A549 (cell line): ENCODE measurements at regions not wholly inside any gene's neighbourhood (a gene's known extent, or its start where the extent isn't known, plus 50 kb on each side); places are given as distances from the start of the nearest gene placed in this dataset.

Experiments used
- ATAC-seq, 2 experiments: fragments of 200-7000 bp in 1 of 2; fragments of >200 bp in 1 of 2; cut with Nextera tagmentation in 1 of 2; cut with Tn5 transposase in 1 of 2; 3 replicates each; pipeline versions ENCODE4 v1.8.0 to v1.9.1; 2018 to 2020; ENCODE audit warnings: mild to moderate bottlenecking in 1 of 2, moderate library complexity in 1 of 2
- CTCF ChIA-PET: fragments of 300-600 bp; sonication (Branson Sonifier 250); formaldehyde crosslinking; extraction: SDS; loops from one replicate; lab custom pipeline; 2021; ENCODE audit warnings: antibody characterized with exemption, inconsistent platforms; lab: Yijun Ruan, JAX
- POLR2A ChIA-PET: fragments of 350-600 bp; formaldehyde crosslinking; extraction: SDS; loops from one replicate; lab custom pipeline; 2021; ENCODE audit warnings: antibody characterized with exemption, inconsistent platforms; lab: Yijun Ruan, JAX
- DNase-seq, 2 experiments: peaks; one replicate each; pipeline versions ENCODE4 v3.0.0 to v3.0.0-alpha.2; 2011 to 2016; ENCODE audit warnings: low read depth in 1 of 2, low spot score in 1 of 2
- FAIRE-seq: peaks from 2 replicates; lab custom pipeline; 2011; peaks lifted over from hg19 to GRCh38; lab: Jason Lieb, UNC
- H3K27ac ChIP-seq, 2 experiments: fragments of >200 bp; sonication (Bioruptor Twin); formaldehyde crosslinking; 3 replicates each; pipeline ENCODE4 v1.5.1; 2016 to 2017
- H3K4me1 ChIP-seq: fragments of >200 bp; sonication (Bioruptor Twin); formaldehyde crosslinking; 3 replicates; pipeline ENCODE4 v1.6.1; 2016
- H3K4me2 ChIP-seq: fragments of >200 bp; sonication (Bioruptor Twin); formaldehyde crosslinking; 3 replicates; pipeline ENCODE4 v1.6.1; 2016
- H3K4me3 ChIP-seq: fragments of >200 bp; sonication (Bioruptor Twin); formaldehyde crosslinking; 3 replicates; pipeline ENCODE4 v1.5.1; 2016
- H3K9me3 ChIP-seq: fragments of >200 bp; sonication (Bioruptor Twin); formaldehyde crosslinking; 3 replicates; pipeline ENCODE4 v1.6.1; 2016
- CEBPB ChIP-seq, 2 experiments: fragments of >200 bp in 1 of 2; sonication (Bioruptor Twin) in 1 of 2; formaldehyde crosslinking in 1 of 2; IDR thresholded peaks; 2 replicates each; pipeline ENCODE4 v1.6.1; 2012 to 2016
- GATA3 ChIP-seq: IDR thresholded peaks from 2 replicates; pipeline ENCODE4 v1.6.1; 2012; ENCODE audit warnings: borderline replicate concordance
- HOXA7 ChIP-seq: fragments of 250-450 bp; sonication (Bioruptor Pico); IDR thresholded peaks from 2 replicates; pipeline ENCODE4 v1.5.0; 2020; ENCODE audit warnings: mild to moderate bottlenecking, moderate library complexity
- HOXB5 ChIP-seq: fragments of 250-450 bp; sonication (Bioruptor Pico); IDR thresholded peaks from 2 replicates; pipeline ENCODE4 v1.5.0; 2020; ENCODE audit warnings: mild to moderate bottlenecking, moderate library complexity
- JUN ChIP-seq, 2 experiments: fragments of >200 bp; sonication (Bioruptor Twin); formaldehyde crosslinking; IDR thresholded peaks; 2 replicates in 1 of 2; 3 replicates in 1 of 2; pipeline ENCODE4 v1.6.1; 2016 to 2017
- JUNB ChIP-seq: fragments of >200 bp; sonication (Bioruptor Twin); formaldehyde crosslinking; IDR thresholded peaks from 2 replicates; pipeline ENCODE4 v1.6.1; 2016
- MAFK ChIP-seq: fragments of 450-650 bp; IDR thresholded peaks from 2 replicates; pipeline ENCODE4 v1.6.1; 2014; ENCODE audit not compliant: partially characterized antibody
- MAZ ChIP-seq: fragments of 150-350 bp; IDR thresholded peaks from 2 replicates; pipeline ENCODE4 v1.6.1; 2014; ENCODE audit warnings: antibody characterized with exemption, low read depth, low read length, borderline replicate concordance
- MYC ChIP-seq: IDR thresholded peaks from 2 replicates; pipeline ENCODE4 v1.6.1; 2012; ENCODE audit warnings: mild to moderate bottlenecking, inconsistent platforms, low read length, improper control_type of control experiment, borderline replicate concordance
- NR3C1 ChIP-seq: fragments of >200 bp; sonication (Bioruptor Twin); formaldehyde crosslinking; IDR thresholded peaks from 3 replicates; pipeline ENCODE4 v1.6.1; 2017
- PHF8 ChIP-seq: fragments of 200-600 bp; sonication (generic); IDR thresholded peaks from 2 replicates; pipeline ENCODE4 v1.6.1; 2016; ENCODE audit warnings: low read depth, mild to moderate bottlenecking, antibody characterized with exemption, moderate library complexity, borderline replicate concordance
- POLR2A ChIP-seq: IDR thresholded peaks from 2 replicates; pipeline ENCODE4 v1.6.1; 2012; ENCODE audit warnings: mild to moderate bottlenecking, low read length
- SREBF2 ChIP-seq: fragments of 450-650 bp; IDR thresholded peaks from 2 replicates; pipeline ENCODE4 v1.6.1; 2014; ENCODE audit warnings: mild to moderate bottlenecking, moderate library complexity
- TP53 ChIP-seq: fragments of 250-450 bp; sonication (Bioruptor Pico); IDR thresholded peaks from 2 replicates; pipeline ENCODE4 v1.5.0; 2021; ENCODE audit warnings: mild to moderate bottlenecking, moderate library complexity
- ZC3H11A ChIP-seq: fragments of 450-650 bp; IDR thresholded peaks from 2 replicates; pipeline ENCODE4 v1.6.1; 2014; ENCODE audit warnings: antibody characterized with exemption, mild to moderate bottlenecking
- ZFP36 ChIP-seq: fragments of 450-650 bp; IDR thresholded peaks from 2 replicates; pipeline ENCODE4 v1.6.1; 2014; ENCODE audit warnings: borderline replicate concordance; ENCODE audit not compliant: partially characterized antibody
- ZNF302 ChIP-seq: fragments of 250-450 bp; sonication (Bioruptor Pico); IDR thresholded peaks from 2 replicates; pipeline ENCODE4 v1.9.0; 2021; ENCODE audit warnings: inconsistent platforms, mild to moderate bottlenecking, moderate library complexity
- ZSCAN20 ChIP-seq: fragments of 250-450 bp; sonication (Bioruptor Pico); IDR thresholded peaks from 2 replicates; pipeline ENCODE4 v1.8.0; 2022; ENCODE audit warnings: mild to moderate bottlenecking, moderate library complexity
- WGBS: methylation state at CpG from one replicate; pipeline ENCODE4 v1.1.6; 2017; ENCODE audit errors: missing lambda C conversion rate; 5-methylcytosine and 5-hydroxymethylcytosine counted together
- TF ChIP-seq, protein P1 (sequence below): fragments of 450-650 bp; IDR thresholded peaks from 2 replicates; pipeline ENCODE4 v1.6.1; 2014; ENCODE audit warnings: antibody characterized with exemption
- TF ChIP-seq, protein P2 (sequence below): IDR thresholded peaks from 2 replicates; pipeline ENCODE4 v1.6.1; 2012
- TF ChIP-seq, protein P3 (sequence below): IDR thresholded peaks from 2 replicates; pipeline ENCODE4 v1.6.1; 2012; ENCODE audit warnings: low read depth, borderline replicate concordance

DNA sequence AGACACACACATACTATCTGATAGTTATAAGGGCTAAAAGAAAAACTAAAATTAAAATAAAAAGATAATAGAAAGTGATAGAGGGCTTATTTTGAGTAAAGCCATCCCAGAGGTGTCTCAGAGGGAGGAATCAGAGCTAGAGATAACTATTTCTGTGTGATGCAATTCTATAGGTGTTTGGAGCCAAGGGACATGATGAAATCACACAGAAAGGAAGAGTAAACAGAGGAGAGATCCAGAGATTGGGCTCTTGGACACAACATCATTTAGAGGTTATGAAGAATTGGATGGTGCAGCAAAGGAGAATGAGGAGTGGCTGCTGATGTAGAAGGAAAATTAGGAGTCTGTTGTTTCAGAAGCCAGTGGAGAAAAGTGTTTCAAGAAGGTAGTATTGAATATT, 393.5 kb downstream of the DIRAS2 start:
- H3K4me1 ChIP-seq: no peaks in the 10 kb centered on the region; the same call in 2 of the 3 replicates
- no peak overlapping the region for H3K4me2 ChIP-seq
- no peak overlapping the region for H3K4me3 ChIP-seq
- ATAC-seq: no peak
- POLR2A ChIA-PET: no interaction called here
- no peak for DNase-seq
- CTCF ChIA-PET: interaction anchor here (1.2 kb wide), 1 partner anchor 23 kb away, joined by 3 read pairs; no protein-coding TSS in a partner anchor
- TF ChIP-seq GATA3: no peak
- TF ChIP-seq POLR2A: no peak
- TF ChIP-seq TP53 (CRISPR knock-in tag): no peak
- no peak for TF ChIP-seq NR3C1
- TF ChIP-seq JUN (IDR thresholded peaks at IDR 0.05): no peak
- TF ChIP-seq MYC: no peak
- TF ChIP-seq CEBPB (IDR thresholded peaks at IDR 0.05): no peak
- TF ChIP-seq ZNF302: no peak
- no peak for TF ChIP-seq SREBF2
- TF ChIP-seq, protein P1, sequence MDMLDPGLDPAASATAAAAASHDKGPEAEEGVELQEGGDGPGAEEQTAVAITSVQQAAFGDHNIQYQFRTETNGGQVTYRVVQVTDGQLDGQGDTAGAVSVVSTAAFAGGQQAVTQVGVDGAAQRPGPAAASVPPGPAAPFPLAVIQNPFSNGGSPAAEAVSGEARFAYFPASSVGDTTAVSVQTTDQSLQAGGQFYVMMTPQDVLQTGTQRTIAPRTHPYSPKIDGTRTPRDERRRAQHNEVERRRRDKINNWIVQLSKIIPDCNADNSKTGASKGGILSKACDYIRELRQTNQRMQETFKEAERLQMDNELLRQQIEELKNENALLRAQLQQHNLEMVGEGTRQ: no peak
- TF ChIP-seq, protein P2, sequence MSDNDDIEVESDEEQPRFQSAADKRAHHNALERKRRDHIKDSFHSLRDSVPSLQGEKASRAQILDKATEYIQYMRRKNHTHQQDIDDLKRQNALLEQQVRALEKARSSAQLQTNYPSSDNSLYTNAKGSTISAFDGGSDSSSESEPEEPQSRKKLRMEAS: no peak
- TF ChIP-seq HOXB5: no peak
- TF ChIP-seq JUNB: no peak
- TF ChIP-seq, protein P3, sequence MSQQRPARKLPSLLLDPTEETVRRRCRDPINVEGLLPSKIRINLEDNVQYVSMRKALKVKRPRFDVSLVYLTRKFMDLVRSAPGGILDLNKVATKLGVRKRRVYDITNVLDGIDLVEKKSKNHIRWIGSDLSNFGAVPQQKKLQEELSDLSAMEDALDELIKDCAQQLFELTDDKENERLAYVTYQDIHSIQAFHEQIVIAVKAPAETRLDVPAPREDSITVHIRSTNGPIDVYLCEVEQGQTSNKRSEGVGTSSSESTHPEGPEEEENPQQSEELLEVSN: no peak
- H3K27ac ChIP-seq: no peak overlapping the region
- no peaks in the 10 kb centered on the region for H3K9me3 ChIP-seq
- FAIRE-seq: no peak

DNA sequence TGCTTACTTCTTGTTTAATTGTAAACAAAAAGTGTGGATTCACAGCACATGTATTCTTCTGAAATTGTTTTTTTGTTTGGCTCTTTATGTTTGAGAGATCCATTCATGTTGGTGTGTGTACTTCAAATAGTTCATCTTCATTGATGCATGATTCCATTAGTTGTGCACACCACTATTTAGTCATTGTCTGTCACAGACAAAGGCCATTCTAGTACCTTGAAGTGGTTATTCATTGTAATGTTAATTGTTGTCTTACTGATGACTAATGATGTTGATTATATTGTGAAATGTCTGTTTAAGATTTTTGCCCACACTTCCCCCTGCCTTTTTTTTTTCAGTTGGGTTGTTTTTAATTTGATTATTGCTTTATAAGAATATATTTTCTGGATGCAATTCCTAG, 391.3 kb downstream of the DIRAS2 start:
- ChIA-PET CTCF (interaction anchor here (0.6 kb wide), 1 partner anchor 1476 kb away, joined by 3 read pairs; no protein-coding TSS in a partner anchor), POLR2A (no interaction called here)
- TF ChIP-seq ZC3H11A (no peak), ZSCAN20 (CRISPR knock-in tag) (no peak), ZNF302 (no peak), MAZ (no peak), HOXA7 (CRISPR knock-in tag) (no peak), MAFK (no peak), ZFP36 (no peak)
- TF ChIP-seq, protein P2: no peak
- no peak overlapping the region for H3K4me2 ChIP-seq
- FAIRE-seq (no peak), ATAC-seq (no peak), DNase-seq (no peak)
- H3K4me3 ChIP-seq: no peak overlapping the region
- no peak overlapping the region for H3K27ac ChIP-seq
- no peaks in the 10 kb centered on the region for H3K9me3 ChIP-seq
- H3K4me1 ChIP-seq: no peaks in the 10 kb centered on the region; the same call in 2 of the 3 replicates

DNA sequence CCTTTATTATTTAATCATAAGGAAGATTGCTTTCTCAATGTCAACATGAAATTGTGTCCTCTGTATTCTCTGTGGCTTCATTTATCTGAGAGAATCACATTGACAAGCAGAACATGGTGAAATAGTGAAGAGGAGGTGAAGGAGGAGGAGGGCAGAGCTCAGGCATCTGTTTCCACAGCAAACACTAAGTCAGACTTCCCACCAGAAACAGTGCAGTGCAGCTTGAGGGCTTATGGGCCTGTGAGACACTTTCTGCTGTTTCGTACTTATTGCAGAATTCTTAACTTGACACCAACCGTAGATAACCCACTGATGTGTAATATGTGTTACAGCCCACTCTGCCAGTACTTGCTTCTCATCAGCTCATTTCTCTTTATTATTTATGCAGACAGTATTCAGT, 386.3 kb downstream of the DIRAS2 start:
- no peak overlapping the region for H3K4me2 ChIP-seq
- H3K27ac ChIP-seq: no peak overlapping the region
- H3K9me3 ChIP-seq: 0 out of 3 replicates have a peak, but pooled peaks cover 6% of the 10 kb centered on the region
- ChIA-PET POLR2A (no interaction called here), CTCF (interaction anchor here (0.6 to 1.1 kb wide), 3 partner anchors 11 to 568 kb away, joined by 3 to 4 read pairs (median 3); no protein-coding TSS in a partner anchor)
- 43% methylated on average over 2 of the region's 2 CpGs for WGBS
- no peak overlapping the region for H3K4me3 ChIP-seq
- ATAC-seq (no peak), DNase-seq (no peak), FAIRE-seq (no peak)
- H3K4me1 ChIP-seq: no peaks in the 10 kb centered on the region
- no peak for TF ChIP-seq ZNF302
- no peak for TF ChIP-seq PHF8
- TF ChIP-seq, all 56 proteins: peak for 0
